ENCODE measurements at regions not wholly inside any gene's neighbourhood (a gene's known extent, or its start where the extent isn't known, plus 50 kb on each side); places are given as distances from the start of the nearest gene placed in this dataset.

DNA sequence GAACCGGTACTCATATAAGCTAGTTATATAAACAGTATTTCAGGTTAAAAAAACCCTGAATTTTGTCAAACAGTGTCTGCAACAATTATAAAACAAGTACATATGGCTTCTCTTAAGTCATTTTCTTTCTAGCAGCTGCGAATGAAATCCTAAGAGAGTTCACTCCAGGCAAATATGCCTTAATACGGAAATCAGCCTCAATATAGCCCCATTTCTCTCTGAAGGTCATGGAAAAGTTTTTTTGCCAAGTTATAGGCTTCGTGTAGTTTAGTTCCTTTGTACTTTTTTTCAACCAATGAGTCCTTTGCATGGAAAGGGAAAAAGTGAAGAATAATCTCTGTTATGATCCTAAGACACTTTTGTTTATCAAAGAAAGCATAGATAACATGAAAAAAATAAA lies 848.0 kb upstream of the ACO1 start:
- ATAC-seq (ENCODE audit: low read depth): no peak
- intact Hi-C loops (cut with micrococcal nuclease): no loop called here
- Histone ChIP-seq H3K4me3 (ENCODE audit: insufficient read depth, low read depth, low read length) (no peak overlapping the region), H2BK5ac (ENCODE audit: low read depth, low read length, poor library complexity, severe bottlenecking) (no peak overlapping the region), H3K14ac (replicated peaks; ENCODE audit: low read depth, low read length) (no peak overlapping the region), H2AK9ac (replicated peaks; ENCODE audit: low read depth, low read length, poor library complexity) (no peak overlapping the region), H3K9me1 (ENCODE audit: insufficient read depth, low read length) (no peaks in the 10 kb centered on the region), H4K20me1 (ENCODE audit: insufficient read depth, low read length) (no peaks in the 10 kb centered on the region), H3K9me3 (ENCODE audit: control insufficient read depth, insufficient read depth, low read length) (peaks cover 4% of the 10 kb centered on the region; the same call in 1 of the 2 replicates), H3K36me3 (ENCODE audit: control insufficient read depth, insufficient read depth, low read length) (no peaks in the 10 kb centered on the region), H2AK5ac (ENCODE audit: low read depth, low read length) (no peak overlapping the region), H3K9ac (ENCODE audit: low read depth, low read length) (no peak overlapping the region), H4K5ac (ENCODE audit: low read depth, low read length) (no peak overlapping the region), H2AFZ (replicated peaks; ENCODE audit: low read length, poor library complexity) (no peak overlapping the region), H4K8ac (ENCODE audit: low read depth in 2 of 2, low read length in 2 of 2) (no peak overlapping the region), H3K18ac (ENCODE audit: low read depth, low read length) (no peak overlapping the region), H3K27me3 (ENCODE audit: control insufficient read depth, insufficient read depth, low read length) (no peaks in the 10 kb centered on the region), H3K4ac (ENCODE audit: low read depth, low read length) (no peak overlapping the region), H2BK15ac (ENCODE audit: low read depth, low read length) (no peak overlapping the region), H3K4me2 (ENCODE audit: low read depth, low read length) (no peak overlapping the region), H3K27ac (ENCODE audit: insufficient read depth, low read length) (no peak overlapping the region), H3K4me1 (ENCODE audit: control insufficient read depth, insufficient read depth, low read length) (no peaks in the 10 kb centered on the region), H2BK20ac (ENCODE audit: low read depth, low read length) (no peak overlapping the region), H3K79me1 (ENCODE audit: low read depth in 1 of 2, low read length in 2 of 2) (no peaks in the 10 kb centered on the region), H4K91ac (ENCODE audit: insufficient read depth, low read depth, low read length) (no peak overlapping the region), H3K23ac (ENCODE audit: low read depth, low read length) (no peak overlapping the region), H2BK120ac (ENCODE audit: low read depth, low read length) (no peak overlapping the region), H3K56ac (ENCODE audit: extremely low read depth, insufficient read depth, low read length) (no peak overlapping the region)
- DNase-seq: no peak
- CTCF ChIA-PET: interaction anchor here (0.7 kb wide), 1 partner anchor 21 kb away, joined by 4 read pairs; no protein-coding TSS in a partner anchor
- in situ Hi-C loops (cut with MboI; ENCODE audit: low sequenced_read_pairs): no loop called here
- dilution Hi-C loops (cut with HindIII; ENCODE audit: low sequenced_read_pairs, unreplicated experiment): no loop called here
- BruUV-seq (replicated peaks): no TSS peak
- TF ChIP-seq POLR2A (IDR thresholded peaks at IDR 0.05; ENCODE audit: low read depth, low read length) (no peak), FOS (IDR thresholded peaks at IDR 0.05; ENCODE audit: low read depth, low read length) (no peak), MAFK (IDR thresholded peaks at IDR 0.05; ENCODE audit: low read depth, low read length) (no peak), SMC3 (IDR thresholded peaks at IDR 0.05; ENCODE audit: low read depth, low read length) (no peak), RFX5 (IDR thresholded peaks at IDR 0.05; ENCODE audit: low read depth, low read length) (no peak), CHD1 (IDR thresholded peaks at IDR 0.05; ENCODE audit: low read depth, low read length) (no peak), BHLHE40 (IDR thresholded peaks at IDR 0.05; ENCODE audit: low read depth, low read length) (no peak), RAD21 (IDR thresholded peaks at IDR 0.05; ENCODE audit: low read length) (no peak), MAZ (IDR thresholded peaks at IDR 0.05; ENCODE audit: borderline replicate concordance, low read depth, low read length) (no peak), NFE2L2 (IDR thresholded peaks at IDR 0.05; ENCODE audit: low read depth, low read length) (no peak), MXI1 (IDR thresholded peaks at IDR 0.05; ENCODE audit: borderline replicate concordance, low read depth, low read length) (no peak), RCOR1 (IDR thresholded peaks at IDR 0.05; ENCODE audit: insufficient replicate concordance, low read length) (no peak), CEBPB (IDR thresholded peaks at IDR 0.05; ENCODE audit: low read depth, low read length) (no peak)
- TF ChIP-seq, protein P1, sequence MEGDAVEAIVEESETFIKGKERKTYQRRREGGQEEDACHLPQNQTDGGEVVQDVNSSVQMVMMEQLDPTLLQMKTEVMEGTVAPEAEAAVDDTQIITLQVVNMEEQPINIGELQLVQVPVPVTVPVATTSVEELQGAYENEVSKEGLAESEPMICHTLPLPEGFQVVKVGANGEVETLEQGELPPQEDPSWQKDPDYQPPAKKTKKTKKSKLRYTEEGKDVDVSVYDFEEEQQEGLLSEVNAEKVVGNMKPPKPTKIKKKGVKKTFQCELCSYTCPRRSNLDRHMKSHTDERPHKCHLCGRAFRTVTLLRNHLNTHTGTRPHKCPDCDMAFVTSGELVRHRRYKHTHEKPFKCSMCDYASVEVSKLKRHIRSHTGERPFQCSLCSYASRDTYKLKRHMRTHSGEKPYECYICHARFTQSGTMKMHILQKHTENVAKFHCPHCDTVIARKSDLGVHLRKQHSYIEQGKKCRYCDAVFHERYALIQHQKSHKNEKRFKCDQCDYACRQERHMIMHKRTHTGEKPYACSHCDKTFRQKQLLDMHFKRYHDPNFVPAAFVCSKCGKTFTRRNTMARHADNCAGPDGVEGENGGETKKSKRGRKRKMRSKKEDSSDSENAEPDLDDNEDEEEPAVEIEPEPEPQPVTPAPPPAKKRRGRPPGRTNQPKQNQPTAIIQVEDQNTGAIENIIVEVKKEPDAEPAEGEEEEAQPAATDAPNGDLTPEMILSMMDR (conservative IDR thresholded peaks at IDR 0.05; ENCODE audit: low read depth, low read length): no peak
- TF ChIP-seq, protein P2, sequence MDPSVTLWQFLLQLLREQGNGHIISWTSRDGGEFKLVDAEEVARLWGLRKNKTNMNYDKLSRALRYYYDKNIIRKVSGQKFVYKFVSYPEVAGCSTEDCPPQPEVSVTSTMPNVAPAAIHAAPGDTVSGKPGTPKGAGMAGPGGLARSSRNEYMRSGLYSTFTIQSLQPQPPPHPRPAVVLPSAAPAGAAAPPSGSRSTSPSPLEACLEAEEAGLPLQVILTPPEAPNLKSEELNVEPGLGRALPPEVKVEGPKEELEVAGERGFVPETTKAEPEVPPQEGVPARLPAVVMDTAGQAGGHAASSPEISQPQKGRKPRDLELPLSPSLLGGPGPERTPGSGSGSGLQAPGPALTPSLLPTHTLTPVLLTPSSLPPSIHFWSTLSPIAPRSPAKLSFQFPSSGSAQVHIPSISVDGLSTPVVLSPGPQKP (IDR thresholded peaks at IDR 0.05; ENCODE audit: borderline replicate concordance, low read depth, low read length): no peak
- TF ChIP-seq, protein P3, sequence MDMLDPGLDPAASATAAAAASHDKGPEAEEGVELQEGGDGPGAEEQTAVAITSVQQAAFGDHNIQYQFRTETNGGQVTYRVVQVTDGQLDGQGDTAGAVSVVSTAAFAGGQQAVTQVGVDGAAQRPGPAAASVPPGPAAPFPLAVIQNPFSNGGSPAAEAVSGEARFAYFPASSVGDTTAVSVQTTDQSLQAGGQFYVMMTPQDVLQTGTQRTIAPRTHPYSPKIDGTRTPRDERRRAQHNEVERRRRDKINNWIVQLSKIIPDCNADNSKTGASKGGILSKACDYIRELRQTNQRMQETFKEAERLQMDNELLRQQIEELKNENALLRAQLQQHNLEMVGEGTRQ (IDR thresholded peaks at IDR 0.05; ENCODE audit: low read depth, low read length): no peak
- POLR2A ChIA-PET (ENCODE audit: unreplicated experiment): no interaction called here
- WGBS, 2 experiments (ENCODE audit: extremely low coverage in 2 of 2, insufficient read length in 1 of 2): no CpG with 5 or more reads among the region's 4 CpGs
